Testis (tissue), 2 donors: ENCODE measurements at regions not wholly inside any gene's neighbourhood (a gene's known extent, or its start where the extent isn't known, plus 50 kb on each side); places are given as distances from the start of the nearest gene placed in this dataset.

Experiments used
- CTCF ChIP-seq, 3 experiments: fragments of 450-650 bp in 2 of 3; fragments of 200-600 bp in 1 of 3; sonication (generic) in 1 of 3; IDR thresholded peaks; one replicate each; pipeline ENCODE4 v1.5.1; 2016 to 2019; ENCODE audit warnings: antibody characterized with exemption in 3 of 3, mild to moderate bottlenecking in 2 of 3, moderate library complexity in 1 of 3
- POLR2A ChIP-seq: fragments of 450-650 bp; IDR thresholded peaks from one replicate; pipeline ENCODE4 v1.6.1; 2017; ENCODE audit warnings: antibody characterized with exemption, mild to moderate bottlenecking, moderate library complexity

DNA sequence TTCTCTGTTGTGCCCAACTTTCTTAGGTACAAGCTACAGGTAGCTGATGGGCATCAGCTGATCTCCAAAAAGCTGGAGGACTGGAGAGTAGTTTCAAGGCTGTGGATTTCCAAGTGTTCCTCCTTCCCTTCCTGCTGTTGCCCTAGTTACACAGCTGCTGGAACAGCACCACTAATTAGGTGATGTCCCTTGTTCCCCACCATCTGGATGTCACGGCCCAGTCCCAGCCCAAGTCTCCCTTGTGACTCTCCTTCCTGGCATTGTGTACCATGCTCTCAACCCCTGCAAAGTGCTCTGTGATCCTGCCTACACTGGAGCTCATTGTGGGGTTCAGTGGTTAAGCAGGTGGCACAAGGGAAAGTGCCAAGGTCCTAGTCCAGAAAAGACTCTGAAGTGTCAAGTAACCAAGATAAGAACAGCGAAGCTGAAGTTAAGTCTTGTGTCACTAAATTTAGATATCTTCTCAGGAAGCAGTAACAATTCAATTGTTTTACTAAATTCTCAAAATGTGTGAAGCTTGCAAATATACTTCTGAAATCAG is 604.5 kb downstream of the ISL1 start:
- TF ChIP-seq CTCF (IDR thresholded peaks at IDR 0.05) (no peak), POLR2A (no peak)
